IPS DF 6.9 (cell line): ENCODE measurements at regions not wholly inside any gene's neighbourhood (a gene's known extent, or its start where the extent isn't known, plus 50 kb on each side); places are given as distances from the start of the nearest gene placed in this dataset.
"Not testable (repeated sequence)": the region's sequence is repeated elsewhere in the genome, so short reads cannot be mapped to it uniquely, and the experiment has no call there.

Source experiments
- DNase-seq: peaks from one replicate; pipeline ENCODE4 v3.0.0-alpha.2; 2013; ENCODE audit warnings: low read depth, low spot score
- H3K27ac ChIP-seq: one replicate; pipeline ENCODE4 v1.5.1; 2013; ENCODE audit warnings: low read length, control low read depth
- H3K27me3 ChIP-seq: 2 replicates; pipeline ENCODE4 v1.6.1; 2013; ENCODE audit warnings: mild to moderate bottlenecking, low read length; ENCODE audit not compliant: control insufficient read depth, insufficient read depth
- H3K36me3 ChIP-seq: 2 replicates; pipeline ENCODE4 v1.6.1; 2013; ENCODE audit warnings: low read length; ENCODE audit not compliant: control insufficient read depth, insufficient read depth
- H3K4me1 ChIP-seq: 2 replicates; pipeline ENCODE4 v1.6.1; 2013; ENCODE audit warnings: low read length; ENCODE audit not compliant: control insufficient read depth, insufficient read depth
- H3K4me3 ChIP-seq: 2 replicates; pipeline ENCODE4 v1.5.1; 2013; ENCODE audit warnings: mild to moderate bottlenecking, low read length
- H3K9me3 ChIP-seq: 2 replicates; pipeline ENCODE4 v1.6.1; 2013; ENCODE audit warnings: low read length, inconsistent platforms; ENCODE audit not compliant: control insufficient read depth, insufficient read depth
- WGBS: extraction: QIAGEN DNeasy Blood & Tissue Kit; methylation state at CpG from one replicate; pipeline ENCODE4 v1.1.7; 2013; ENCODE audit warnings: mixed read lengths, missing lambda C conversion rate; ENCODE audit not compliant: insufficient read length, insufficient coverage; 5-methylcytosine and 5-hydroxymethylcytosine counted together

DNA sequence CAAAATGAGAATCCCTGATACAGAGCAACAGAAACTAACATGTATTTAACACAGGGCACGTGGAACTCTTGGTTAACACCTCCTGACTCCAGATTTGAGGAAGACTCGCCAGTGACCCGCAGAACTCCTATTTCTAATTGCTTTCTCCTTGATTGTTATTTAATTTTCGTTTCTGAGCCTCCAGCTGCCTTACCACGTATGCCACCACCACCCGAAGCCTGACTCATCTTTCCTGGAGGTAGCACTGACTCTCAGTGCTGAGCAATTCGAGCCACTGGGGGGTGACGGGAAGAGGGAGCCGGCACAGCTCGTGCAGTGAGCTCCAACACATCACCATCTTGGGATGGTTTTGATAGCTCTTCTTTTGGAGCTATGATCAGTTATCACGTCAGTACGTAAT, 273.9 kb upstream of the MGMT start:
- Histone ChIP-seq H3K27ac (no peak overlapping the region), H3K4me1 (peaks cover 3% of the 10 kb centered on the region; the same call in 1 of the 2 replicates), H3K9me3 (no peaks in the 10 kb centered on the region), H3K36me3 (no peaks in the 10 kb centered on the region; the same call in 1 of the 2 replicates), H3K27me3 (no peaks in the 10 kb centered on the region), H3K4me3 (no peak overlapping the region)
- DNase-seq = no peak
- no CpG with 5 or more reads among the region's 12 CpGs for WGBS

DNA sequence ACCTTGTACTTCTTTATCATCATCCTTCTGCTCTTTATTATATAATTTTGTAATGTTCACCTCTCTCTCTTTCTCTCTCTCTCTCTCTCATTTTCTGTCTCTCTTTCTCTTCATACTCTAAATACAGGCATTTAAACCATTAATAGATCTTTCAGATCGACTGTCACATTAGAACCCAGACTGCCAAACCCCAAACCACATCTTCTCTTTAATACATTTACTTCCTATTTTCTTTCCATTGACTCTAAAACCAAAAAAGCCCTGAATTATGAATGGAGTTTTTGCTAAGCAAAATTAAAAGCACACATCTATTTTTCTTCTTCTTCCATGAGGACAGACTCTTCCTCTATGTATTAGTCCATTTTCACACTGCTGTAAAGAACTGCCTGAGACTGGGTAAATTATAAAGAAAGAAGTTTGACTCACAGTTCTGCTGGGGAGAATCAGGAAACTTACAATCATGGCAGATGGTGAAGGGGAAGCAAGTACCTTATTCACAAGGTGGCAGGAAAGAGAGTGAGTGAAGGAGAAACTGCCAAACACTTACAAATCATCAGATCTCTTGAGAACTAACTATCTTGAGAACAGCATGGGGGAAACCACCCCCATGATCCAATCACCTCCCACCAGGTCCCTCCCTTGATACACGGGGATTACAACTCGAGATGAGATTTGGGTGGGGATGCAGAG, 272.7 kb upstream of the MGMT start:
- Histone ChIP-seq H3K4me3 (no peak overlapping the region), H3K4me1 (peaks cover 3% of the 10 kb centered on the region; the same call in 1 of the 2 replicates), H3K27me3 (no peaks in the 10 kb centered on the region), H3K27ac (no peak overlapping the region), H3K36me3 (no peaks in the 10 kb centered on the region; the same call in 1 of the 2 replicates), H3K9me3 (no peaks in the 10 kb centered on the region)
- WGBS = 100% methylated on average over 1 of the region's 3 CpGs
- DNase-seq = no peak

DNA sequence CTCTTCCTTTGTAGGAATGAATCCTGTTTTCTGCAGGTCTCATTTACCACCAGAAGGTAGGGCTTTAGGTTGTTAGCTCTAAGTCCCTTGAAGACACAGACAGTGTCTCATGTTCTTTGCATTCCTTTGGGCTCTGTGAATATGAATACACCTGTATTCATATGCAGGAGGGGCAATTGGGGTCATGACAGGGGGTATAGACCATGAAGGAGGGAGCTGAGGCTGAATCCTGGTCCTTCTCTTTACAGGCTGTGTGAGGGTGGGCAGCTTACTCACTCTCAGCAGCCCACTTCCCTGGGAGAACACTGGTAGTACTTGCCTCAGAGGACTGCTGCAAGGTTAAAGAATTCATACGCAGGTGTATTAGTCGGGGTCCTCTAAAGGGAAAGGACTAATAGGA, 267.2 kb upstream of the MGMT start:
- no peaks in the 10 kb centered on the region; the same call in 1 of the 2 replicates for H3K36me3 ChIP-seq
- no peak for DNase-seq
- H3K4me3 ChIP-seq = no peak overlapping the region
- no CpG with 5 or more reads among the region's 2 CpGs for WGBS
- no peaks in the 10 kb centered on the region for H3K27me3 ChIP-seq
- H3K4me1 ChIP-seq = no peaks in the 10 kb centered on the region
- H3K27ac ChIP-seq = no peak overlapping the region
- no peaks in the 10 kb centered on the region; the same call in 1 of the 2 replicates for H3K9me3 ChIP-seq

DNA sequence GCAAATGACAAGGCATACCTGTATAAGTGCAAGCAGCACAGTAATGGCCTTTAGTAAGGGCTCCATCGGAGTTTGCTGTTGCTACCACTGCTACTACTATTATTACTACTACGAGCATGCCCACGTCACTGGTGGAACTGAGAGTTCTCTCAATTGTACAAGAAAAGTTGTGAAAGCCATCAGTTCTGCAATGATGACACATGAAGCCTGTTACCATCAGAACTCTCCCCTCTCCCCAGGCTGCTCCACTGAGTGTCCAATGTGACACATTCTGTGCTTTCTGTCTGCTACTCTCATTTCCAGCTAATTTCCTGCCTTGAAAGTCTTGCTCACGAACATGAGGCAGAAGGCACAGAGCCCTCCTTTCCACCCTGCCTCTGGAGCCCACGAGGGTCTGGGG, 263.2 kb upstream of the MGMT start:
- no peak for DNase-seq
- H3K9me3 ChIP-seq = no peaks in the 10 kb centered on the region; the same call in 1 of the 2 replicates
- H3K27me3 ChIP-seq = no peaks in the 10 kb centered on the region
- H3K27ac ChIP-seq = no peak overlapping the region
- WGBS = no CpG with 5 or more reads among the region's 5 CpGs
- no peak overlapping the region for H3K4me3 ChIP-seq
- no peaks in the 10 kb centered on the region for H3K4me1 ChIP-seq
- no peaks in the 10 kb centered on the region for H3K36me3 ChIP-seq

DNA sequence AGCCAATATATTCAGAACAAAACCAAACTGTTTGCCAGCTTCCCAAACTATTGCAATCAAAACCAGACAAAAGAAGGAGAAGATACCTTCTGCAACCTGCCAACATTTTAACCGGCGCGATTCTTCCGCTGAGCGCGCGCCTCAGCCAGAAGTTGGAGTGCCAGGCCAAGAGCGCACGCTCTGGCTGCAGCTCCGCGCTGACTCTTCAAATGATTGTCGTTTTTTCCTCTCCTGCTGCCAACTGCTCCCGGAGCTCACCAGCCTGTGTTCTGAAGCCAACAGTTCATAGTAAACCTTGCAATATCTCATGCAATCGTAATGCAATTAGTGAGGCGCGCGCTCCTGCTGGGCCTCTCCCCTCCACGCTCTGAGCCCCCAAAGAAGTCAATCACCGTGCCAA, 259.7 kb upstream of the MGMT start:
- DNase-seq = no peak
- H3K27ac ChIP-seq = no peak overlapping the region
- no CpG with 5 or more reads among the region's 19 CpGs for WGBS

DNA sequence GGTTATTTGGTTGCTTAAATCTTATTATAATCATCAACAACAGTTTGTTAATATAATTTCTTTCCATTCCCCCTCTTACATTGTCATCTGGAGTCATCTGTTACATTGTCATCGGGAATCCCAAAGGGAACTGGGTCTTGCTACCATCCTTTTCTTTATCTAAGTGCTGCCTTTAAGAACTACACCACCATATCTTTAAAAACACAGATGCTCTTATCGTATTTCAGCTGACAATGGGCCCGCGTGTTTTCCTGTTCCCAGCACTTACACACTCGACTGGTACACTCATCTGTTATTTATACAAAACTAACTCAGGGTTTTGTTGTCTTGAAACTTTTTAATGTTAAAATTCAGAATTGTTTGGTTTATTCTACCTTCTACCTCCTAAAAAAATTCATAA, 256.2 kb upstream of the MGMT start:
- Histone ChIP-seq H3K27me3 (no peaks in the 10 kb centered on the region), H3K4me1 (no peaks in the 10 kb centered on the region), H3K36me3 (no peaks in the 10 kb centered on the region), H3K4me3 (no peak overlapping the region), H3K9me3 (no peaks in the 10 kb centered on the region), H3K27ac (no peak overlapping the region)
- no peak for DNase-seq
- no CpG with 5 or more reads among the region's 5 CpGs for WGBS

More for the DNA sequence above, 259.7 kb upstream of the MGMT start:
- H3K36me3 ChIP-seq = no peaks in the 10 kb centered on the region
- no peak overlapping the region for H3K4me3 ChIP-seq
- H3K4me1 ChIP-seq = no peaks in the 10 kb centered on the region
- H3K27me3 ChIP-seq = no peaks in the 10 kb centered on the region
- no peaks in the 10 kb centered on the region; the same call in 1 of the 2 replicates for H3K9me3 ChIP-seq

DNA sequence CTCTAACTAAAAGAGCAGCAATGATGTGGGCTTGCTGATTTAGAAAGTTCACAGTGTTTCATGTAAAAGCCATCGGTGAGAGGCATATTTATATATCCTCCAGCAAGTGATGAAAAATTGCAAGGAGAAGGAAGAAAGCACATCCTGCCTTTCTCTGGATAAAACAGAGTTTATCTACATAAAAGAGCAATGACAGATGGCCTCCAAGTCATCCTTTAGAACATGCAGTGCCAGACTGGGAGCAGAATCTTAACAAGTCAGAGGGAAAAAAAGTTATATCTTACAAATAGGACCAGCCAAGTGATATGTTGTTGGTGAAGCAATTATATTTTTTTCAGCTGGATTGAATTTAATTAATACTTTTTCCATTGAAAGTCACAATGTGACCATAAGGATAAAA, 253.8 kb upstream of the MGMT start:
- no CpG with 5 or more reads among the region's 1 CpG for WGBS
- Histone ChIP-seq H3K4me1 (no peaks in the 10 kb centered on the region), H3K4me3 (no peak overlapping the region), H3K27me3 (no peaks in the 10 kb centered on the region), H3K9me3 (no peaks in the 10 kb centered on the region), H3K27ac (no peak overlapping the region), H3K36me3 (no peaks in the 10 kb centered on the region)
- DNase-seq = no peak

DNA sequence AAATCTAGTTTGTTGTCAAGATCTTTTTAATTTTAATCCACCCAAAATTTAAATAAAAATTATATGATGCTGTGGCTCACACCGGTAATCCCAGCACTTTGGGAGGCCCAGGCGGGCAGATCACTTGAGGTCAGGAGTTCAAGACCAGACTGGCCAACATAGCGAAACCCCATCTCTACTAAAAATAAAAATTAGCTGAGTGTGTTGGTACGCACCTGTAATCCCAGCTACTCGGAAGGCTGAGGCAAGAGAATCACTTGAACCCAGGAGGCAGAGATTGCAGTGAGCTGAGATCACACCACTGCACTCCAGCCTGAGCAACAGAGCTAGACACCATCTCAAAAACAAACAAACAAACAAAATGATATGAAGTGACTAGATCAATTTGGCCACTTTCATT, 253.0 kb upstream of the MGMT start:
- H3K27me3 ChIP-seq, DNase-seq, H3K9me3 ChIP-seq, H3K4me1 ChIP-seq, H3K36me3 ChIP-seq, H3K27ac ChIP-seq, H3K4me3 ChIP-seq: not testable (repeated sequence)
- no CpG with 5 or more reads among the region's 5 CpGs for WGBS

DNA sequence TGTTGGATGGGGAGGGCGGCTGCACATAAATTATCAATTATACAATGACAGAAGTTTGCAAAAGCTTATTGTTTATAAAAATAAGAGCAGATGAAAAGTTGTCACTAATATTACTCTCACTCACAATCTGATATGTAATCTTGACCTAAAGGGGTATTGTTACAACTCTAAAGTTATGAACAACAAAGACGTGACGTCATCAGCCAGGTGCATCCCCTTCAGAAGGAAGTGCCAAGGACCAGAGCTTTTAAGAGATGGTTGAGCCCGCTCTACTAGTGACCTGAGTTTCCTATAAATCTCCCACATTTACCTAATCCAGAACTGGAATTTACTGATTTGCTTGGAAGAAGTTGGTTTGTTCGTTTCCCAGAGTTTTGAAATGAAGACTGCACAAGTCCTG, 247.7 kb upstream of the MGMT start:
- no peak for DNase-seq
- Histone ChIP-seq H3K36me3 (no peaks in the 10 kb centered on the region), H3K27ac (no peak overlapping the region), H3K4me3 (no peak overlapping the region), H3K4me1 (no peaks in the 10 kb centered on the region), H3K27me3 (no peaks in the 10 kb centered on the region), H3K9me3 (no peaks in the 10 kb centered on the region)
- WGBS = no CpG with 5 or more reads among the region's 5 CpGs

DNA sequence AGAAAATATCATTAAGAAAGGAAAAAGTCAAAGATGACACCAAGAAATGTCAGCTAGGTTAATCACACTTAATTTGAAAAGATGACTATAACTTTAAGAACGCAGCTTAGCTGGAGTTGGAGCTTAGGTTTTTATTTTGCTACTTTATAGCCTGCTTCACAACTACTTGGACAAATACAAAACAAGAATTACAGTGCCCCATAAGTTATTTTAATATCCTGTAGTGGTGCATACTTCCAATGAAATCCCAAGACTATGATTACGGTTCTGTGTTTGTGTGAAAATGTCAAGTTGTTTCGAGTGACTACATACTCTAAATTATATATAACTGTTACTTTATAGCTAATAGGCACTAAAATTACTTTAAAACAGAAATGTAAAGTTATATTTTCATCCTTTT, 244.6 kb upstream of the MGMT start:
- no CpG with 5 or more reads among the region's 3 CpGs for WGBS
- Histone ChIP-seq H3K36me3 (no peaks in the 10 kb centered on the region), H3K4me1 (no peaks in the 10 kb centered on the region), H3K27ac (no peak overlapping the region), H3K4me3 (no peak overlapping the region), H3K27me3 (no peaks in the 10 kb centered on the region), H3K9me3 (no peaks in the 10 kb centered on the region)
- no peak for DNase-seq

DNA sequence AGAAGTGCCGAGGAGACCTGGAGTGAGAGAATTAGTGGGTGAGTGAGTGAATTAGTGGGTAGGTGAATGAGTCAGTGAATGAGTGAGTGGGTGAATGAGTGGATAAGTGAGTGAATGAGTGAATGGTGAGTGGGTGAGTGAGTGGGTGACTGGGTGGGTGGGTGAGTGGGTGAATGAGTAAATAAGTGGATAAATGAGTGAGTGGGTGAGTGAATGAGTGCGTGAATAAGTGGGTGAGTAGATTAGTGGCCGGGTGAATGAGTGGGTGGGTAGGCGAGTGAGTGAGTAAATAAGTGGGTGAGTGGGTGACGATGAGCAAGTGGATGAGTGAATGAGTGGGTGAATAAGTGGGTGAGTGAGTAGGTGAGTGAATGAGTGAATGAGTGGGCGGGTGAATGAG, 243.7 kb upstream of the MGMT start:
- H3K27ac ChIP-seq = no peak overlapping the region
- no peaks in the 10 kb centered on the region for H3K9me3 ChIP-seq
- no peaks in the 10 kb centered on the region for H3K4me1 ChIP-seq
- no peaks in the 10 kb centered on the region for H3K36me3 ChIP-seq
- DNase-seq = no peak
- no peak overlapping the region for H3K4me3 ChIP-seq
- WGBS = 100% methylated on average over 2 of the region's 6 CpGs
- no peaks in the 10 kb centered on the region for H3K27me3 ChIP-seq
